Fibroblast of pulmonary artery (primary cell): ENCODE measurements at regions not wholly inside any gene's neighbourhood (a gene's known extent, or its start where the extent isn't known, plus 50 kb on each side); places are given as distances from the start of the nearest gene placed in this dataset.
"Not testable (repeated sequence)": the region's sequence is repeated elsewhere in the genome, so short reads cannot be mapped to it uniquely, and the experiment has no call there.

Experiments
- DNase-seq: peaks from one replicate; pipeline ENCODE4 v3.0.0-alpha.2; 2010; ENCODE audit warnings: low read depth
- H3K4me3 ChIP-seq: replicated peaks from 2 replicates; pipeline ENCODE4 v1.5.1; 2011; ENCODE audit warnings: low read depth, mild to moderate bottlenecking, control low read depth, low read length, moderate library complexity
- TF ChIP-seq, protein P1 (sequence below): IDR thresholded peaks from 2 replicates; pipeline ENCODE4 v1.5.1; 2011; ENCODE audit warnings: mild to moderate bottlenecking, control low read depth, low read length, inconsistent platforms; ENCODE audit errors: missing control alignments

DNA sequence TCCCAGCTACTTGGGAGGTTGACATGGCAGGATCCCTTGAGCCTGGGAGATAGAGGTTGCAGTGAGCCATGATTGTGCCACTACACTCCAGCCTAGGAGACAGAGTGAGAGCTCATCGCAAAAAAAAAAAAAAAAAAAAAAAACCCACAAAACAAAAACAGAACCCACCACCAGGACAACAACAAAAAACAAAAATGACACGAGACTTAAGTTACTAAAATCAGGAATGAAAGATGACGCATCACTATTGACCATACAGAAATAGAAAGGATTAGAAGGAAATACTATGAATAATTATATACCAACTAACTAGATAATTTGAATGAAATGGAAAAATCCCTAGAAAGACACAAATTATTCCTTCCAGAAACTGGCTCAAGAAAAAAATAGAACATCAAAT is 432.4 kb upstream of the PMFBP1 start:
- DNase-seq, result no peak
- no peak overlapping the region for H3K4me3 ChIP-seq
- TF ChIP-seq, protein P1, sequence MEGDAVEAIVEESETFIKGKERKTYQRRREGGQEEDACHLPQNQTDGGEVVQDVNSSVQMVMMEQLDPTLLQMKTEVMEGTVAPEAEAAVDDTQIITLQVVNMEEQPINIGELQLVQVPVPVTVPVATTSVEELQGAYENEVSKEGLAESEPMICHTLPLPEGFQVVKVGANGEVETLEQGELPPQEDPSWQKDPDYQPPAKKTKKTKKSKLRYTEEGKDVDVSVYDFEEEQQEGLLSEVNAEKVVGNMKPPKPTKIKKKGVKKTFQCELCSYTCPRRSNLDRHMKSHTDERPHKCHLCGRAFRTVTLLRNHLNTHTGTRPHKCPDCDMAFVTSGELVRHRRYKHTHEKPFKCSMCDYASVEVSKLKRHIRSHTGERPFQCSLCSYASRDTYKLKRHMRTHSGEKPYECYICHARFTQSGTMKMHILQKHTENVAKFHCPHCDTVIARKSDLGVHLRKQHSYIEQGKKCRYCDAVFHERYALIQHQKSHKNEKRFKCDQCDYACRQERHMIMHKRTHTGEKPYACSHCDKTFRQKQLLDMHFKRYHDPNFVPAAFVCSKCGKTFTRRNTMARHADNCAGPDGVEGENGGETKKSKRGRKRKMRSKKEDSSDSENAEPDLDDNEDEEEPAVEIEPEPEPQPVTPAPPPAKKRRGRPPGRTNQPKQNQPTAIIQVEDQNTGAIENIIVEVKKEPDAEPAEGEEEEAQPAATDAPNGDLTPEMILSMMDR, result no peak

DNA sequence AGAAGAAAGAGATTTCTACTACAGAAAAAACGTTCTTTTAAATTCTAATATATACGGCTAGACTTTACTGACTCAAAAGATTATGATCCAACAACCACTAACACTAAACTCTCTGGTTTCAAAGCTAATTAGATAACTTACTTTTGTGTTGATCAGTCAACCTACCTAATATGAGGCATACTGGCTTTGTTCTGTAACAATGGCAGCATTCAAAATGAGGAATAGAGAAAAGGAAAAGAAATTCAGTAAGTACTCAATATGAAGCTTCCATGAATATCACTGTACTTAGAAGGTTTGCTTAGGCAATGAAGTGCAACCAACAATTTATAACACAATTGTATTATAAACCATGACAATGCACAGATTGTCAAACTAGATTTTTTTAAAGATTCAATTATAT is 430.5 kb upstream of the PMFBP1 start:
- no peak for DNase-seq
- H3K4me3 ChIP-seq, result no peak overlapping the region
- TF ChIP-seq, protein P1, result no peak

GRCh38 chr16:72598696-72599095 is 426.7 kb upstream of the PMFBP1 start:
- no peak overlapping the region for H3K4me3 ChIP-seq
- TF ChIP-seq, protein P1, result no peak
- DNase-seq, result no peak

GRCh38 chr16:72597938-72598337 is 426.0 kb upstream of the PMFBP1 start:
- no peak for DNase-seq
- no peak overlapping the region for H3K4me3 ChIP-seq
- TF ChIP-seq, protein P1, result no peak

DNA sequence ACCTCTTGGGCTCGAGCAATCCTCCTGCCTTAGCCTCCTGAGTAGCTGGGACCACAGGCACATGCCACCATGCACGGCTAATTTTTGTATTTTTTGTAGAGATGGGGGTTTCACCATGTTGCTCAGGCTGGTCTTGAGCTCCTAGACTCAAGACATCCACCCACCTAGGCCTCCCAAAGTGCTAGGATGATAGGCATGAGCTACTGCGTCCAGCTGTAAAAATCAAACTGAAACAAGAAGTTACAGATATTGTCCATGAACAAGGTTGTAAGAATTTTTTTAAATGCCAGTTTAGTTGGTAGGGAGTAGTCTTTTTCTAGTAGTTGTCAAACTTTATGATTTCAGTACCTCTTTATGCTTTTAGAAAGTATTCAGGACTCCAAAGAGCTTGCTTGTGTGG is 424.4 kb upstream of the PMFBP1 start:
- DNase-seq, result no peak
- no peak overlapping the region for H3K4me3 ChIP-seq
- TF ChIP-seq, protein P1, result no peak

DNA sequence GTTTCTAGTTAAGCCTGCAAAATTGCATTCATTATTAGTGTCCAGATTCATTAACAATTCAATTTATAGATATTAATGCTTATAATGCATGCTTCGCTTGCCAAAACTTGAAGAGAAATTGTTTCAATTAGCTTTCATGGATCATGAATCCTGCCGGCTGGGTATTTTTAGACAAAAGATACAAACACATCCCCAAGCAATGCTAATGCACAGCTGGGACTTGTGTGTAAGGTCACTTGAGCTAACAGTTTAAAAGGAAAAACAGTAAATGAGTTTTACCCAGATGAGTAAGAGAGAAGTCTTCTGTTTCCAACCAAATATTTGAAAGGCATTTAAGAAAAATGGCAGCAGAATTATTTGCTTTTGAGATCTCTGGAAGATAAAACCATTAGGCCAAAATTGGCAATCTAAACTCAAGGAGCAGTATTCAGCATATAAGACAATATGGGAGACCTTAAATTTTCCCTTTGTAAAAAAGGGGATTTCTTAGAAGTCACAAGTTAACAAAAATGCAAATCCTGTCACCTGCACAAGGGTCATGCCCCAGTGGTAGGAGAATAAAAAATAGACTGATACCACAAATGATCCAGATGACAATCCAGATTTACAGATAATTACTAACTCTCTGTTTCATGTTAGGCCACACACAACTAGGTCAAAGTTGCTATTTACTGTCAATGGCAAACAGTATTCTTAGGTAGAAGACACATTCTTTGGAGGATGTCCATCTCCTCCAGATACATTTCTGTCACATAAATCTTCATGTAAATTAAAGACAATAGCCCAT is 418.4 kb upstream of the PMFBP1 start:
- TF ChIP-seq, protein P1, result no peak
- DNase-seq, result no peak
- H3K4me3 ChIP-seq, result no peak overlapping the region

GRCh38 chr16:72588551-72588950 is 416.6 kb upstream of the PMFBP1 start:
- H3K4me3 ChIP-seq, result no peak overlapping the region
- DNase-seq, result no peak
- TF ChIP-seq, protein P1, result no peak

- not testable (repeated sequence) for H3K4me3 ChIP-seq, DNase-seq
These were observed 406.1 kb upstream of the PMFBP1 start for GRCh38 chr16:72578061-72578460.
